H9 (cell line): ENCODE measurements at regions not wholly inside any gene's neighbourhood (a gene's known extent, or its start where the extent isn't known, plus 50 kb on each side); places are given as distances from the start of the nearest gene placed in this dataset.

Experiments
- DNase-seq: peaks from one replicate; pipeline ENCODE4 v3.0.0-alpha.2; 2017
- H2AFZ ChIP-seq: one replicate; pipeline ENCODE4 v1.6.1; 2013; ENCODE audit warnings: mild to moderate bottlenecking, low read length, control low read depth, moderate library complexity
- H2AK5ac ChIP-seq: 2 replicates; pipeline ENCODE4 v1.6.1; 2013; ENCODE audit warnings: low read length, control low read depth, mixed read lengths; ENCODE audit not compliant: insufficient read length
- H2BK120ac ChIP-seq: one replicate; pipeline ENCODE4 v1.6.1; 2013; ENCODE audit warnings: low read depth, mild to moderate bottlenecking, low read length, control low read depth, inconsistent platforms; ENCODE audit not compliant: poor library complexity, severe bottlenecking
- H2BK12ac ChIP-seq: 2 replicates; pipeline ENCODE4 v1.6.1; 2013; ENCODE audit warnings: low read length, control low read depth, mixed read lengths, low read depth; ENCODE audit not compliant: insufficient read length
- H2BK15ac ChIP-seq: 2 replicates; pipeline ENCODE4 v1.6.1; 2013; ENCODE audit warnings: low read depth, low read length, control low read depth
- H2BK20ac ChIP-seq: one replicate; pipeline ENCODE4 v1.6.1; 2013; ENCODE audit warnings: low read depth, mild to moderate bottlenecking, low read length, control low read depth, inconsistent platforms; ENCODE audit not compliant: poor library complexity, severe bottlenecking
- H2BK5ac ChIP-seq: 2 replicates; pipeline ENCODE4 v1.6.1; 2013; ENCODE audit warnings: low read length, control low read depth, mixed read lengths; ENCODE audit not compliant: insufficient read length
- H3K14ac ChIP-seq: 2 replicates; pipeline ENCODE4 v1.6.1; 2013; ENCODE audit warnings: low read length, control low read depth; ENCODE audit not compliant: insufficient read depth
- H3K18ac ChIP-seq: 2 replicates; pipeline ENCODE4 v1.6.1; 2013; ENCODE audit warnings: low read depth, mild to moderate bottlenecking, mixed read lengths, low read length, control low read depth; ENCODE audit not compliant: insufficient read length
- H3K23ac ChIP-seq: 2 replicates; pipeline ENCODE4 v1.6.1; 2013; ENCODE audit warnings: low read length, control low read depth, mixed read lengths, low read depth; ENCODE audit not compliant: insufficient read length
- H3K23me2 ChIP-seq: 2 replicates; pipeline ENCODE4 v1.6.1; 2013; ENCODE audit warnings: low read depth, mild to moderate bottlenecking, mixed read lengths, low read length, control low read depth; ENCODE audit not compliant: insufficient read length, poor library complexity, severe bottlenecking
- H3K27ac ChIP-seq: 2 replicates; pipeline ENCODE4 v1.5.1; 2013; ENCODE audit warnings: low read length, control low read depth, mixed read lengths, low read depth; ENCODE audit not compliant: insufficient read length
- H3K27me3 ChIP-seq: 2 replicates; pipeline ENCODE4 v1.6.1; 2013; ENCODE audit warnings: low read length, control low read depth, inconsistent platforms; ENCODE audit not compliant: insufficient read depth
- H3K4ac ChIP-seq: 2 replicates; pipeline ENCODE4 v1.6.1; 2013; ENCODE audit warnings: low read depth, mild to moderate bottlenecking, control low read depth, inconsistent platforms, low read length, moderate library complexity
- H3K4me1 ChIP-seq: 2 replicates; pipeline ENCODE4 v1.6.1; 2013; ENCODE audit warnings: low read length, control low read depth, inconsistent platforms; ENCODE audit not compliant: insufficient read depth
- H3K4me2 ChIP-seq: 2 replicates; pipeline ENCODE4 v1.6.1; 2013; ENCODE audit warnings: low read length, control low read depth, mixed read lengths; ENCODE audit not compliant: insufficient read length, insufficient read depth
- H3K56ac ChIP-seq: 2 replicates; pipeline ENCODE4 v1.6.1; 2013; ENCODE audit warnings: low read depth, mild to moderate bottlenecking, mixed read lengths, low read length, control low read depth; ENCODE audit not compliant: insufficient read length
- H3K79me1 ChIP-seq: 2 replicates; pipeline ENCODE4 v1.6.1; 2013; ENCODE audit warnings: low read depth, mild to moderate bottlenecking, moderate library complexity, low read length, control low read depth, inconsistent platforms; ENCODE audit not compliant: insufficient read depth, poor library complexity, severe bottlenecking
- H3K79me2 ChIP-seq: 2 replicates; pipeline ENCODE4 v1.6.1; 2013; ENCODE audit warnings: low read length, control low read depth, inconsistent platforms; ENCODE audit not compliant: insufficient read depth
- H3K9ac ChIP-seq: 2 replicates; pipeline ENCODE4 v1.6.1; 2013; ENCODE audit warnings: low read length, control low read depth, mixed read lengths; ENCODE audit not compliant: insufficient read length; ENCODE audit errors: extremely low read depth
- H3K9me3 ChIP-seq: one replicate; pipeline ENCODE4 v1.6.1; 2013; ENCODE audit warnings: low read depth, low read length, inconsistent platforms; ENCODE audit not compliant: control insufficient read depth
- H3T11ph ChIP-seq: one replicate; pipeline ENCODE4 v1.6.1; 2013; ENCODE audit warnings: mild to moderate bottlenecking, low read length, control low read depth, inconsistent platforms
- H4K20me1 ChIP-seq: one replicate; pipeline ENCODE4 v1.6.1; 2013; ENCODE audit not compliant: control insufficient read depth, insufficient read length, insufficient read depth
- H4K5ac ChIP-seq: 2 replicates; pipeline ENCODE4 v1.6.1; 2013; ENCODE audit warnings: low read depth, mild to moderate bottlenecking, mixed read lengths, low read length, control low read depth; ENCODE audit not compliant: insufficient read length
- H4K8ac ChIP-seq: replicated peaks from 2 replicates; pipeline ENCODE4 v1.6.1; 2013; ENCODE audit warnings: low read length, control low read depth, mixed read lengths, low read depth; ENCODE audit not compliant: insufficient read length
- H4K91ac ChIP-seq: 2 replicates; pipeline ENCODE4 v1.6.1; 2013; ENCODE audit warnings: low read depth, mild to moderate bottlenecking, moderate library complexity, mixed read lengths, low read length, control low read depth; ENCODE audit not compliant: insufficient read length
- H3K27ac Mint-ChIP-seq, 3 experiments: 2 replicates in 2 of 3; 3 replicates in 1 of 3; pipeline ENCODE4 v1.8.0; 2020 to 2021; ENCODE audit warnings: mixed read lengths in 3 of 3, mild to moderate bottlenecking in 1 of 3, moderate library complexity in 1 of 3
- H3K27me3 Mint-ChIP-seq: 2 replicates; pipeline ENCODE4 v1.8.0; 2021; ENCODE audit warnings: low read depth, mild to moderate bottlenecking, moderate library complexity, mixed read lengths
- H3K36me3 Mint-ChIP-seq, 3 experiments: 2 replicates in 2 of 3; 3 replicates in 1 of 3; pipeline ENCODE4 v1.8.0; 2020 to 2021; ENCODE audit warnings: low read depth in 3 of 3, mixed read lengths in 3 of 3; ENCODE audit not compliant: insufficient read depth in 1 of 3
- H3K4me1 Mint-ChIP-seq, 2 experiments: 2 replicates each; pipeline ENCODE4 v1.8.0; 2020; ENCODE audit warnings: mixed read lengths in 2 of 2
- H3K4me3 Mint-ChIP-seq, 2 experiments: 2 replicates in 1 of 2; 3 replicates in 1 of 2; pipeline ENCODE4 v1.8.0; 2020 to 2021; ENCODE audit warnings: mild to moderate bottlenecking in 2 of 2, mixed read lengths in 2 of 2, moderate library complexity in 1 of 2
- H3K9me3 Mint-ChIP-seq, 2 experiments: 2 replicates in 1 of 2; 3 replicates in 1 of 2; pipeline ENCODE4 v1.8.0; 2020; ENCODE audit warnings: mild to moderate bottlenecking in 2 of 2, mixed read lengths in 2 of 2, moderate library complexity in 1 of 2
- WGBS: extraction: QIAGEN DNeasy Blood & Tissue Kit; methylation state at CpG from one replicate; pipeline ENCODE4 v1.1.7; 2013; ENCODE audit warnings: missing lambda C conversion rate, low lambda C conversion rate, mixed read lengths; ENCODE audit not compliant: insufficient read length; ENCODE audit errors: extremely low coverage; 5-methylcytosine and 5-hydroxymethylcytosine counted together
- TF ChIP-seq, protein P1 (sequence below): fragments of 200-600 bp; sonication (generic); conservative IDR thresholded peaks from 3 replicates; pipeline ENCODE4 v1.8.0; 2021; ENCODE audit warnings: antibody characterized with exemption, mild to moderate bottlenecking

DNA sequence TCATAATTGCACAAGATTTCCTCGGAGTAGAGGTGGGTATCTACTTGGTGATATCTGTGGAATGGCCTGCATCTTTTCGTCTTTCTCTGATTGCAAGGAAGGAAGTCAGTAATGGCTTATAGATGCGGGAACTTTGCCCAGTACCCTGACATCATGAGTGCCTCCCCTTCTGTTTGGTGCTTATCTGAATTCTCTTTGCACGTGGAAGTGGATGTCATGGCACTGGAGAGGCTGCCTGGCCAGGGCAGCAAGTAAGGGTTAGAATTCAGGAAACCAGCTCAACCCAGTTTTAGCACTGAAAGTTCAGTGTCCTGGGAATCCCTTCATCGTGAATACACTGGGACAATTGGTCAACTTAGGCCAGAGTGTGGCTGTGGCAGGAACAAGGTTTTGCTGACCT lies 83.5 kb upstream of the RAPGEF2 start:
- H4K5ac ChIP-seq = no peak overlapping the region
- H3K9ac ChIP-seq = no peak overlapping the region
- H3K4me3 Mint-ChIP-seq = peak overlapping the region in 1 of 2 experiments; percentile 19; a peak in 1 of 5 replicates
- no peaks in the 10 kb centered on the region for H3K9me3 ChIP-seq
- H3K27me3 ChIP-seq = no peaks in the 10 kb centered on the region; the same call in 1 of the 2 replicates
- no peak overlapping the region for H2BK20ac ChIP-seq
- H3K27ac ChIP-seq = no peak overlapping the region
- no peaks in the 10 kb centered on the region for H3K36me3 Mint-ChIP-seq
- H3K4ac ChIP-seq = no peak overlapping the region
- no peak overlapping the region for H3K56ac ChIP-seq
- H3K18ac ChIP-seq = no peak overlapping the region
- no peaks in the 10 kb centered on the region for H3K9me3 Mint-ChIP-seq
- peaks cover 14% of the 10 kb centered on the region; the same call in 1 of the 2 replicates for H3K4me1 ChIP-seq
- H3K27me3 Mint-ChIP-seq = peaks cover 27% of the 10 kb centered on the region
- H2BK15ac ChIP-seq = no peak overlapping the region
- H2BK120ac ChIP-seq = no peak overlapping the region
- no peak overlapping the region for H3K4me2 ChIP-seq
- no peak overlapping the region for H2AK5ac ChIP-seq
- no peaks in the 10 kb centered on the region for H3K23me2 ChIP-seq
- no peak overlapping the region for H2BK12ac ChIP-seq
- H3T11ph ChIP-seq = no peak overlapping the region
- H3K23ac ChIP-seq = no peak overlapping the region
- no peak overlapping the region for H3K14ac ChIP-seq
- TF ChIP-seq, protein P1, sequence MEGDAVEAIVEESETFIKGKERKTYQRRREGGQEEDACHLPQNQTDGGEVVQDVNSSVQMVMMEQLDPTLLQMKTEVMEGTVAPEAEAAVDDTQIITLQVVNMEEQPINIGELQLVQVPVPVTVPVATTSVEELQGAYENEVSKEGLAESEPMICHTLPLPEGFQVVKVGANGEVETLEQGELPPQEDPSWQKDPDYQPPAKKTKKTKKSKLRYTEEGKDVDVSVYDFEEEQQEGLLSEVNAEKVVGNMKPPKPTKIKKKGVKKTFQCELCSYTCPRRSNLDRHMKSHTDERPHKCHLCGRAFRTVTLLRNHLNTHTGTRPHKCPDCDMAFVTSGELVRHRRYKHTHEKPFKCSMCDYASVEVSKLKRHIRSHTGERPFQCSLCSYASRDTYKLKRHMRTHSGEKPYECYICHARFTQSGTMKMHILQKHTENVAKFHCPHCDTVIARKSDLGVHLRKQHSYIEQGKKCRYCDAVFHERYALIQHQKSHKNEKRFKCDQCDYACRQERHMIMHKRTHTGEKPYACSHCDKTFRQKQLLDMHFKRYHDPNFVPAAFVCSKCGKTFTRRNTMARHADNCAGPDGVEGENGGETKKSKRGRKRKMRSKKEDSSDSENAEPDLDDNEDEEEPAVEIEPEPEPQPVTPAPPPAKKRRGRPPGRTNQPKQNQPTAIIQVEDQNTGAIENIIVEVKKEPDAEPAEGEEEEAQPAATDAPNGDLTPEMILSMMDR = no peak
- no peak overlapping the region for H2BK5ac ChIP-seq
- H2AFZ ChIP-seq = no peak overlapping the region
- no CpG with 5 or more reads among the region's 5 CpGs for WGBS
- no peak overlapping the region for H4K91ac ChIP-seq
- no peaks in the 10 kb centered on the region for H3K79me1 ChIP-seq
- H3K4me1 Mint-ChIP-seq = peaks cover 63 to 66% of the 10 kb centered on the region in 2 experiments
- no peak for DNase-seq
- no peaks in the 10 kb centered on the region for H3K79me2 ChIP-seq
- H3K27ac Mint-ChIP-seq = no peak overlapping the region
- H4K8ac ChIP-seq = no peak overlapping the region
- H4K20me1 ChIP-seq = no peaks in the 10 kb centered on the region
